Endothelial cell of umbilical vein (primary cell): ENCODE measurements at regions not wholly inside any gene's neighbourhood (a gene's known extent, or its start where the extent isn't known, plus 50 kb on each side); places are given as distances from the start of the nearest gene placed in this dataset.
"Not testable (repeated sequence)": the region's sequence is repeated elsewhere in the genome, so short reads cannot be mapped to it uniquely, and the experiment has no call there.

ENCODE experiments used
- BruUV-seq: library from RNA; stranded (reverse); fragments of 400-500 nt; replicated peaks from 2 replicates; lab custom pipeline; 2021; lab: Mats Ljungman, UMichigan
- CTCF ChIA-PET: fragments of 300-600, 350-600 bp; sonication (Branson Sonifier 250); formaldehyde crosslinking; loops from one replicate; lab custom pipeline; 2021; ENCODE audit warnings: antibody characterized with exemption, inconsistent platforms; lab: Charles Lee
- POLR2A ChIA-PET: fragments of 300-600, 350-600 bp; sonication (Branson Sonifier 250); formaldehyde crosslinking; loops from one replicate; lab custom pipeline; 2021; ENCODE audit warnings: antibody characterized with exemption, inconsistent platforms; lab: Charles Lee
- DNase-seq: peaks from one replicate; pipeline ENCODE4 v3.0.0-alpha.2; 2011; ENCODE audit warnings: low read depth, low spot score
- FAIRE-seq: peaks from 2 replicates; lab custom pipeline; 2011; peaks lifted over from hg19 to GRCh38; lab: Jason Lieb, UNC
- H2AFZ ChIP-seq: 2 replicates; pipeline ENCODE4 v1.6.0; 2012; ENCODE audit warnings: low read depth, low read length, control low read depth, inconsistent platforms
- H3K27ac ChIP-seq: 2 replicates; pipeline ENCODE4 v1.5.1; 2011; ENCODE audit warnings: low read depth, mild to moderate bottlenecking, control low read depth, low read length, moderate library complexity; ENCODE audit not compliant: insufficient read depth
- H3K27me3 ChIP-seq, 2 experiments: 2 replicates each; pipeline versions ENCODE4 v1.6.0 to v1.6.1; 2011; ENCODE audit warnings: low read length in 2 of 2, mixed read lengths in 1 of 2; ENCODE audit not compliant: control insufficient read depth in 2 of 2, insufficient read depth in 2 of 2
- H3K36me3 ChIP-seq, 2 experiments: 2 replicates in 1 of 2; 3 replicates in 1 of 2; pipeline ENCODE4 v1.5.1; 2011; ENCODE audit warnings: low read length in 2 of 2, mild to moderate bottlenecking in 1 of 2, moderate library complexity in 1 of 2; ENCODE audit not compliant: control insufficient read depth in 2 of 2, insufficient read depth in 2 of 2; ENCODE audit errors: extremely low read depth in 1 of 2
- H3K4me1 ChIP-seq: 3 replicates; pipeline ENCODE4 v1.5.1; 2011; ENCODE audit warnings: mild to moderate bottlenecking, low read length; ENCODE audit not compliant: control insufficient read depth, insufficient read depth; ENCODE audit errors: extremely low read depth
- H3K4me2 ChIP-seq: 2 replicates; pipeline ENCODE4 v1.6.1; 2011; ENCODE audit warnings: low read length, control low read depth, mixed read lengths; ENCODE audit not compliant: insufficient read depth
- H3K4me3 ChIP-seq, 3 experiments: fragments of 200-600 bp in 1 of 3; sonication (generic), shearing (Covaris generic) in 1 of 3; replicated peaks in 1 of 3; 2 replicates each; pipeline ENCODE4 v1.5.1; 2011 to 2016; ENCODE audit warnings: control low read depth in 3 of 3, low read length in 3 of 3, mild to moderate bottlenecking in 2 of 3, inconsistent platforms in 1 of 3, low read depth in 1 of 3, moderate library complexity in 1 of 3; ENCODE audit not compliant: insufficient read depth in 1 of 3
- H3K79me2 ChIP-seq: 2 replicates; pipeline ENCODE4 v1.6.0; 2012; ENCODE audit warnings: low read length, inconsistent platforms; ENCODE audit not compliant: control insufficient read depth, insufficient read depth
- H3K9ac ChIP-seq: replicated peaks from 2 replicates; pipeline ENCODE3; 2011; ENCODE audit warnings: low read length, control low read depth; ENCODE audit not compliant: insufficient read depth; ENCODE audit errors: extremely low read depth
- H3K9me1 ChIP-seq: replicated peaks from 3 replicates; pipeline ENCODE4 v1.6.0; 2011; ENCODE audit warnings: mild to moderate bottlenecking, low read length; ENCODE audit not compliant: control insufficient read depth, insufficient read depth; ENCODE audit errors: extremely low read depth
- H3K9me3 ChIP-seq: replicated peaks from 2 replicates; pipeline ENCODE4 v1.5.1; 2012; ENCODE audit warnings: low read length, inconsistent platforms; ENCODE audit not compliant: control insufficient read depth, insufficient read depth
- H4K20me1 ChIP-seq: replicated peaks from 2 replicates; pipeline ENCODE3; 2011; ENCODE audit warnings: mild to moderate bottlenecking, low read length; ENCODE audit not compliant: control insufficient read depth, insufficient read depth; ENCODE audit errors: extremely low read depth
- CTCF ChIP-seq, 2 donors: IDR thresholded peaks; 1 replicate in 1 of 2; 2 replicates in 1 of 2; pipeline ENCODE4 v1.5.1; 2011; ENCODE audit warnings: low read length in 2 of 2, mild to moderate bottlenecking in 2 of 2, moderate library complexity in 2 of 2, control low read depth in 1 of 2, inconsistent platforms in 1 of 2, low read depth in 1 of 2; ENCODE audit not compliant: insufficient read depth in 1 of 2; ENCODE audit errors: extremely low read depth in 1 of 2
- EZH2 ChIP-seq: IDR thresholded peaks from 2 replicates; pipeline ENCODE4 v1.6.1; 2012; ENCODE audit warnings: borderline replicate concordance, low read depth, mild to moderate bottlenecking, moderate library complexity, low read length, inconsistent platforms; ENCODE audit not compliant: severe bottlenecking
- FOS ChIP-seq: IDR thresholded peaks from 2 replicates; pipeline ENCODE4 v1.6.1; 2011; ENCODE audit warnings: mild to moderate bottlenecking, low read length, moderate library complexity, borderline replicate concordance; ENCODE audit not compliant: insufficient read depth
- GATA2 ChIP-seq: IDR thresholded peaks from 2 replicates; pipeline ENCODE4 v1.7.0; 2011; ENCODE audit warnings: low read depth, mild to moderate bottlenecking, moderate library complexity, mixed read lengths, low read length; ENCODE audit not compliant: insufficient read length, insufficient read depth
- JUN ChIP-seq: IDR thresholded peaks from 2 replicates; pipeline ENCODE4 v1.6.1; 2011; ENCODE audit warnings: borderline replicate concordance, low read depth; ENCODE audit not compliant: insufficient read length, insufficient read depth
- MAX ChIP-seq: IDR thresholded peaks from 2 replicates; pipeline ENCODE4 v1.6.1; 2011; ENCODE audit not compliant: insufficient read depth, insufficient read length
- MYC ChIP-seq: IDR thresholded peaks from one replicate; pipeline ENCODE4 v1.6.1; 2011; ENCODE audit warnings: mild to moderate bottlenecking, low read depth, low read length
- POLR2A ChIP-seq: IDR thresholded peaks from 2 replicates; pipeline ENCODE4 v1.6.1; 2012; ENCODE audit warnings: low read depth, mild to moderate bottlenecking, control low read depth, low read length
- POLR2AphosphoS5 ChIP-seq: IDR thresholded peaks from 2 replicates; pipeline ENCODE4 v1.6.1; 2012; ENCODE audit warnings: low read depth, mild to moderate bottlenecking, control low read depth, low read length, moderate library complexity; ENCODE audit not compliant: insufficient read depth
- dilution Hi-C: fragments of 300-500 bp; cut with MboI; formaldehyde crosslinking; loops from one replicate; pipeline ENCODE4 v1.15.0; 2019; ENCODE audit warnings: low sequenced_read_pairs; ENCODE audit not compliant: extremely low pct_ligation_motif_present
- intact Hi-C: fragments of 100-400 bp; cut with micrococcal nuclease; formaldehyde crosslinking; loops from one replicate; pipeline ENCODE4 v1.10.0; 2022

GRCh38 chr13:37173214-37173613, 67.8 kb upstream of the CSNK1A1L start:
- TF ChIP-seq MYC (no peak), POLR2A (no peak), FOS (no peak), MAX (no peak), POLR2AphosphoS5 (no peak), GATA2 (no peak), CTCF (IDR thresholded peaks at IDR 0.05; ENCODE audit: extremely low read depth in 1 of 2, insufficient read depth in 1 of 2, low read depth in 1 of 2, low read length in 2 of 2) (no peak), JUN (no peak), EZH2 (no peak)
- no peaks in the 10 kb centered on the region for H3K36me3 ChIP-seq
- no peak overlapping the region for H3K27ac ChIP-seq
- H3K4me3 ChIP-seq: no peak overlapping the region
- dilution Hi-C loops: no loop called here
- H3K27me3 ChIP-seq: no peaks in the 10 kb centered on the region
- no peaks in the 10 kb centered on the region for H4K20me1 ChIP-seq
- H3K4me1 ChIP-seq: no peaks in the 10 kb centered on the region
- H3K9ac ChIP-seq: no peak overlapping the region
- CTCF ChIA-PET: no interaction called here
- no peak overlapping the region for H3K4me2 ChIP-seq
- no TSS peak for BruUV-seq
- H3K9me3 ChIP-seq: no peaks in the 10 kb centered on the region
- no peaks in the 10 kb centered on the region for H3K79me2 ChIP-seq
- intact Hi-C loops: no loop called here
- no peak for FAIRE-seq
- no peaks in the 10 kb centered on the region for H3K9me1 ChIP-seq
- DNase-seq: no peak
- POLR2A ChIA-PET: no interaction called here
- no peak overlapping the region for H2AFZ ChIP-seq

- H3K9ac ChIP-seq, H2AFZ ChIP-seq, H3K4me1 ChIP-seq, dilution Hi-C loops, H3K27ac ChIP-seq, H3K27me3 ChIP-seq, H3K36me3 ChIP-seq, H3K79me2 ChIP-seq, H3K9me3 ChIP-seq, DNase-seq, FAIRE-seq, BruUV-seq, H3K4me3 ChIP-seq, H3K9me1 ChIP-seq, POLR2A ChIA-PET, CTCF ChIA-PET, H3K4me2 ChIP-seq, H4K20me1 ChIP-seq, intact Hi-C loops: not testable (repeated sequence)
Observed at GRCh38 chr13:37172226-37172625, 66.8 kb upstream of the CSNK1A1L start.
